BJ (cell line): ENCODE measurements at regions not wholly inside any gene's neighbourhood (a gene's known extent, or its start where the extent isn't known, plus 50 kb on each side); places are given as distances from the start of the nearest gene placed in this dataset.

ENCODE experiments used
- CTCF ChIA-PET: fragments of 350-600 bp; formaldehyde crosslinking; extraction: SDS; loops from one replicate; lab custom pipeline; 2021; ENCODE audit warnings: antibody characterized with exemption, inconsistent platforms; lab: Yijun Ruan, JAX
- POLR2A ChIA-PET: fragments of 300-600 bp; sonication (Branson Sonifier 250); formaldehyde crosslinking; extraction: SDS; loops from one replicate; lab custom pipeline; 2021; ENCODE audit warnings: antibody characterized with exemption; lab: Charles Lee
- DNase-seq: peaks from one replicate; pipeline ENCODE4 v3.0.0-alpha.2; 2011; ENCODE audit warnings: low read depth
- H3K27me3 ChIP-seq: 2 replicates; pipeline ENCODE4 v1.6.0; 2011; ENCODE audit warnings: low read length; ENCODE audit not compliant: control insufficient read depth, insufficient read depth
- H3K36me3 ChIP-seq: 2 replicates; pipeline ENCODE4 v1.5.1; 2011; ENCODE audit warnings: low read length; ENCODE audit not compliant: control insufficient read depth, insufficient read depth
- H3K4me3 ChIP-seq: 2 replicates; pipeline ENCODE4 v1.5.1; 2011; ENCODE audit warnings: low read depth, mild to moderate bottlenecking, control low read depth, low read length
- TF ChIP-seq, protein P1 (sequence below): IDR thresholded peaks from 2 replicates; pipeline ENCODE4 v1.5.1; 2011; ENCODE audit warnings: low read depth, mild to moderate bottlenecking, control low read depth, inconsistent platforms, low read length, moderate library complexity; ENCODE audit not compliant: insufficient read depth

DNA sequence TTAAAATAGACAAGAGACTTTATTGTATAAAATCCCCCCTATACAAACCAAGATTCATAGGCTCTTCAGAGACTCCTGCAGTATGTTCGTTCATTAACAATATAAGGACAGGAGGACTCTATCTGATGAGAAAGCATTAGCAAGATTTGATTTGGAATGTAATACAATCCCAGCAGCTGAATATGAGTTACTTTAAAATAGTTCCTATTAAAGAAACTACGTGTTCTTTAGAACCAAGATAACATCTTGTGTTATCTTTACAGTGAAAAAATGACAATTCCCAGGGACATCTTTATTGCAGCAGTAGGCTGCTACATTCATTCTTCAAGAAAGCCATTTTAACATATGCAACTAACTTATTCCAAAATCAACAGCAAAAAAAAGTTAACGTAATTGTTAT is 1360.1 kb upstream of the GJE1 start:
- DNase-seq, result no peak
- Histone ChIP-seq H3K27me3 (no peaks in the 10 kb centered on the region), H3K36me3 (no peaks in the 10 kb centered on the region), H3K4me3 (no peak overlapping the region)
- ChIA-PET CTCF (no interaction called here), POLR2A (no interaction called here)
- TF ChIP-seq, protein P1, sequence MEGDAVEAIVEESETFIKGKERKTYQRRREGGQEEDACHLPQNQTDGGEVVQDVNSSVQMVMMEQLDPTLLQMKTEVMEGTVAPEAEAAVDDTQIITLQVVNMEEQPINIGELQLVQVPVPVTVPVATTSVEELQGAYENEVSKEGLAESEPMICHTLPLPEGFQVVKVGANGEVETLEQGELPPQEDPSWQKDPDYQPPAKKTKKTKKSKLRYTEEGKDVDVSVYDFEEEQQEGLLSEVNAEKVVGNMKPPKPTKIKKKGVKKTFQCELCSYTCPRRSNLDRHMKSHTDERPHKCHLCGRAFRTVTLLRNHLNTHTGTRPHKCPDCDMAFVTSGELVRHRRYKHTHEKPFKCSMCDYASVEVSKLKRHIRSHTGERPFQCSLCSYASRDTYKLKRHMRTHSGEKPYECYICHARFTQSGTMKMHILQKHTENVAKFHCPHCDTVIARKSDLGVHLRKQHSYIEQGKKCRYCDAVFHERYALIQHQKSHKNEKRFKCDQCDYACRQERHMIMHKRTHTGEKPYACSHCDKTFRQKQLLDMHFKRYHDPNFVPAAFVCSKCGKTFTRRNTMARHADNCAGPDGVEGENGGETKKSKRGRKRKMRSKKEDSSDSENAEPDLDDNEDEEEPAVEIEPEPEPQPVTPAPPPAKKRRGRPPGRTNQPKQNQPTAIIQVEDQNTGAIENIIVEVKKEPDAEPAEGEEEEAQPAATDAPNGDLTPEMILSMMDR, result no peak

DNA sequence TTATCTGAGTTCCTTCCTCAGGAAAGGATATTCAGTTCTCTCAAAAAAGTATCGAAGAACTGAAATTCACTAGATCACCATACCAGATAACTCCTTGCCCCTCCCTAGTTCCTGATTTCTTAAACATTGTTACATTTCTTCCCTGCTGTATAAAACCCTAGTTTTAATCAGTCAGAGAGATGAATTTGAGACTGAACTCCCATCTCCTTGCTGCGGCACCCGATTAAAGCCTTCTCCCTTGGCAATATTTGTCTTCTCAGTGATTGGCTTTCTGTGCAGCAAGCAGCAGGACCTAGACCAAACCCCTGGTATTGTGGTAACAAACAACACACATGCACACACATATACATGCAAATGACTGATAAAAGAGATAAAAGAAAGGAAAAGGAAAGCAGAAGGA is 1364.6 kb upstream of the GJE1 start:
- Histone ChIP-seq H3K36me3 (no peaks in the 10 kb centered on the region), H3K27me3 (no peaks in the 10 kb centered on the region), H3K4me3 (no peak overlapping the region)
- CTCF ChIA-PET, result interaction anchor here (1.1 kb wide), 1 partner anchor 14 kb away, joined by 3 read pairs; no protein-coding TSS in a partner anchor
- DNase-seq, result no peak
- TF ChIP-seq, protein P1, result no peak
- POLR2A ChIA-PET, result no interaction called here

DNA sequence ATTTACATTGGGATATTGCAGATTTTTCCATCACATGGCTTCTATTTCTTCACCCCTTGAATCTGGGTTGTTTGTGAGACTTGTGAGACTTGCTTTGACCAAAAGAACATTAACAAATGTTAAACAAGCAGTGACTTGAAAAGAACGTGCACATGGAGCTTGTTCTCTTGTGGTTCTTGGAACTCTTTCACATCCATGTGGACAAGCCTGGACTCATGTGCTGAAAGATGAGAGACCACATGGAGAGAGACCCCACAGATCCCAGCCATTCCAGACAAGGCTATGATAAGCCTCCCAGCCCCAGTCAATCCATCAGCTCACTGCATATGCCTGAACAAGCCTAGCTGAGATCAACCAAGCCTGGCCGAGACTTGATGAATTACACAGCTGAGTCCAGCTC is 1365.7 kb upstream of the GJE1 start:
- ChIA-PET CTCF (no interaction called here), POLR2A (no interaction called here)
- no peak for DNase-seq
- no peaks in the 10 kb centered on the region for H3K36me3 ChIP-seq
- TF ChIP-seq, protein P1, result no peak
- H3K27me3 ChIP-seq, result no peaks in the 10 kb centered on the region
- H3K4me3 ChIP-seq, result no peak overlapping the region

DNA sequence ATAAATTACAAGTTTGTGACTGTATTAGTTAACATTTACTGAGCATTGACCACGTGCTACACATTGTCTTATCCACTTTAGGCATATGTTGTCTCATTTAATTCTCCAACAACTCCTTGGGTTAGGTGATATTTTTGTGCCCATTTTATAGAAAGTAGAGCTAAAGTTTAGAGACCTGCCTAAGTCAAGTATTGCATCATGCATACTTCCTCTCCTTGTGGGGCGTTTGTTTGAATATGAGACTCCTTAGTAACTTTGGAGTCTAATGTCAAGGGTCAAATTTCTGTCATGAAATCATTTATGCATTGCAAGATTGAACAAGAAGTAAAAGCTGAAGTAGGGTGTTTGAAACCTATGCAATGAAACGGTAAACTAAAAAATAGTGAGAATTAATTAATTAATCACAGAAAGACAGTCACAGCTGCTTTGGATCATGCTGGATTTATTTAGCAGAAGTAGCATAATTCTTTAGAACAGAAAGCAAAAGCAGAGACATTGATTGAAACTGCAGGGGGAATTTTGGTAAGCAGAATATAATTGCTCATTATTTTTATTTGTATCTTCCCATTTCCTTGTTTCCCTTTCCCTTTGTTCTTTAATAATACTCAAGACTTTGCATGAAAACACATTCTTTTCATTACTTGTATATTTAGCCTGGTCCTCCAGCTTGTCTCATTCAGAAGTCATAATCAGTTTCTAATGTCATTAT is 1374.4 kb upstream of the GJE1 start:
- POLR2A ChIA-PET, result no interaction called here
- Histone ChIP-seq H3K36me3 (no peaks in the 10 kb centered on the region), H3K27me3 (no peaks in the 10 kb centered on the region), H3K4me3 (no peak overlapping the region)
- CTCF ChIA-PET, result no interaction called here
- DNase-seq, result no peak
- TF ChIP-seq, protein P1, result no peak

DNA sequence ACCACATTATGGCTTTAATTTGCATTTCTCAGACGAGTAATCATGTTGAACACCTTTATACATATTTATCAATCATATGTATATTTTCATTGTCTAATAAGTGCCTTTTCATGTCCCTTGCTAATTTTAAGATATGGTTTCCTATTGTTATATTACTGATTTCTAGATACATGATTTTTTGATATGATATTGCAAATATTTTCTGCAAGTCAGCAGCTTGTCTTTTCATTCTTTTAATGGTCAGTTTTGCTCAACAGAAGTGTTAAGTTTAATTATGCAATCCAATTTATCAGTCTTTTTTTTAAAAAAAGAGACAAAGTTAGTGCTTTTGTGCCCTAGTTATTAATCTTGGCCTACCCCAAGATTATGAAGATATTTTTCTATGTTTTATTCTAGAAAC is 1377.8 kb upstream of the CITED2 start:
- ChIA-PET CTCF (no interaction called here), POLR2A (no interaction called here)
- no peaks in the 10 kb centered on the region for H3K27me3 ChIP-seq
- H3K4me3 ChIP-seq, result no peak overlapping the region
- TF ChIP-seq, protein P1, result no peak
- DNase-seq, result no peak
- no peaks in the 10 kb centered on the region for H3K36me3 ChIP-seq
